PC-3 (cell line): ENCODE measurements at regions not wholly inside any gene's neighbourhood (a gene's known extent, or its start where the extent isn't known, plus 50 kb on each side); places are given as distances from the start of the nearest gene placed in this dataset.
A peak's percentile ranks its signal among the peaks of the same experiment; 100 is the strongest.

Source experiments
- ATAC-seq: fragments of 200-7000 bp; cut with Tn5 transposase; 2 replicates; pipeline ENCODE4 v1.9.1; 2020; ENCODE audit warnings: mild to moderate bottlenecking, moderate library complexity
- BruUV-seq: library from RNA; stranded (reverse); fragments of 400-500 nt; replicated peaks from 2 replicates; lab custom pipeline; 2021; lab: Mats Ljungman, UMichigan
- CTCF ChIA-PET: fragments of 300-600 bp; sonication (Branson Sonifier 250); formaldehyde crosslinking; loops from one replicate; lab custom pipeline; 2022; ENCODE audit warnings: antibody characterized with exemption; lab: Charles Lee
- POLR2A ChIA-PET: fragments of 300-600 bp; sonication (Branson Sonifier 250); formaldehyde crosslinking; loops from one replicate; lab custom pipeline; 2022; ENCODE audit warnings: antibody characterized with exemption; ENCODE audit not compliant: unreplicated experiment; lab: Charles Lee
- DNase-seq: peaks from one replicate; pipeline ENCODE4 v3.0.0-alpha.2; 2015
- H2AFZ ChIP-seq: fragments of 300-600 bp; sonication (generic); 2 replicates; pipeline ENCODE4 v1.6.0; 2016; ENCODE audit warnings: antibody characterized with exemption, low read length
- H3F3A ChIP-seq: fragments of 300-600 bp; sonication (generic); one replicate; pipeline ENCODE4 v1.6.0; 2017; ENCODE audit warnings: antibody characterized with exemption, low read length, control low read depth, mild to moderate bottlenecking; ENCODE audit not compliant: unreplicated experiment
- H3K27ac ChIP-seq: fragments of 300-600 bp; sonication (generic); 2 replicates; pipeline ENCODE4 v1.5.1; 2016; ENCODE audit warnings: mild to moderate bottlenecking, low read length
- H3K27me3 ChIP-seq: fragments of 300-600 bp; sonication (generic); 2 replicates; pipeline ENCODE4 v1.6.1; 2016; ENCODE audit warnings: low read length, mixed read lengths
- H3K36me3 ChIP-seq: fragments of 300-600 bp; sonication (generic); 2 replicates; pipeline ENCODE4 v1.6.1; 2016; ENCODE audit warnings: low read depth, mixed run types, low read length, mixed read lengths
- H3K4me1 ChIP-seq: fragments of 300-600 bp; sonication (generic); 2 replicates; pipeline ENCODE4 v1.5.1; 2016; ENCODE audit warnings: low read length; ENCODE audit not compliant: insufficient read depth
- H3K4me2 ChIP-seq: fragments of 300-600 bp; sonication (generic); 2 replicates; pipeline ENCODE4 v1.6.0; 2016; ENCODE audit warnings: low read length
- H3K4me3 ChIP-seq: fragments of 300-600 bp; sonication (generic); 2 replicates; pipeline ENCODE4 v1.5.1; 2016; ENCODE audit warnings: mild to moderate bottlenecking, low read length, mixed read lengths
- H3K79me2 ChIP-seq: fragments of 300-600 bp; sonication (generic); 2 replicates; pipeline ENCODE4 v1.6.1; 2017; ENCODE audit warnings: low read length, mixed read lengths
- H3K9ac ChIP-seq: fragments of 300-600 bp; sonication (generic); 2 replicates; pipeline ENCODE4 v1.6.0; 2016; ENCODE audit warnings: mild to moderate bottlenecking, low read length
- H3K9me2 ChIP-seq: fragments of 300-600 bp; sonication (generic); replicated peaks from 2 replicates; pipeline ENCODE4 v1.6.1; 2016; ENCODE audit warnings: mixed run types, low read length, mixed read lengths
- H3K9me3 ChIP-seq: fragments of 300-600 bp; sonication (generic); 2 replicates; pipeline ENCODE4 v1.6.1; 2016; ENCODE audit warnings: low read length, mixed read lengths
- H4K20me1 ChIP-seq: fragments of 300-600 bp; sonication (generic); 2 replicates; pipeline ENCODE4 v1.6.1; 2016; ENCODE audit warnings: low read length, mixed read lengths
- CTCF ChIP-seq: fragments of 300-600 bp; sonication (generic); conservative IDR thresholded peaks from 2 replicates; pipeline ENCODE4 v1.5.1; 2017; ENCODE audit warnings: antibody characterized with exemption, low read depth, mild to moderate bottlenecking, low read length
- EZH2 ChIP-seq: fragments of 300-600 bp; sonication (generic); IDR thresholded peaks from one replicate; pipeline ENCODE4 v1.6.1; 2017; ENCODE audit warnings: antibody characterized with exemption, mild to moderate bottlenecking, low read length; ENCODE audit not compliant: unreplicated experiment
- EZH2phosphoT487 ChIP-seq: fragments of 300-600 bp; sonication (generic); IDR thresholded peaks from 2 replicates; pipeline ENCODE4 v1.6.1; 2018; ENCODE audit warnings: mild to moderate bottlenecking, antibody characterized with exemption, low read length, borderline replicate concordance
- intact Hi-C: fragments of 100-400 bp; cut with micrococcal nuclease; formaldehyde crosslinking; loops from 2 replicates; pipeline ENCODE4 v1.9.0; 2023

- H3K4me3 ChIP-seq: no peak overlapping the region; the same call in 1 of the 2 replicates
Measured at GRCh38 chr18:67301592-67301991, 214.9 kb downstream of the DSEL start.

DNA sequence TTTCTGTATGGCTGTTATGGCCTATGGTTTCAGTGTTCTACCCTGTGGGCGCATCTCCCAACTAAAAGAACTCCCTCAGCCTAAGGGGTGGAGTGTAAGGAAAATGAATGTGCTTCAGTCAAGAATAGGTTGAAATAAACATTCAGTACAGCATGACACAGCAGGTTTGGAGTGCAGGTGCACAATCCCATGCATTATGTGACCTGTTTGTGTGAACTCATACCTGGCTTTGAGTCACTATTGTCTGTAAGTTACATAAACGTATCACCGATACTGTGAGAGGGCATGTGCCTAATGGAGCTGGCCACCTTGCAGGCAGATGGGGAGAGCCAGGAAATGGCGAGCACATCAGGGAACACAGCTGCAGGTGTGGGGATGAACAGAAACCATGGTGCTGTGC, 216.0 kb downstream of the DSEL start:
- TF ChIP-seq CTCF: no peak
- no peak for TF ChIP-seq EZH2phosphoT487
- no peak for TF ChIP-seq EZH2
- H2AFZ ChIP-seq: no peak overlapping the region
- POLR2A ChIA-PET: no interaction called here
- no peak for ATAC-seq
- H3K9me3 ChIP-seq: 0 out of 2 replicates have a peak, but pooled peaks cover 8% of the 10 kb centered on the region
- no peaks in the 10 kb centered on the region for H3K36me3 ChIP-seq
- H4K20me1 ChIP-seq: no peaks in the 10 kb centered on the region
- H3K27ac ChIP-seq: no peak overlapping the region
- no peak for DNase-seq
- H3K4me3 ChIP-seq: no peak overlapping the region
- intact Hi-C loops: no loop called here
- H3K79me2 ChIP-seq: no peaks in the 10 kb centered on the region
- no peaks in the 10 kb centered on the region for H3K27me3 ChIP-seq
- H3K9me2 ChIP-seq: no peaks in the 10 kb centered on the region
- H3F3A ChIP-seq: no peaks in the 10 kb centered on the region
- no TSS peak for BruUV-seq
- no peak overlapping the region for H3K4me2 ChIP-seq
- CTCF ChIA-PET: no interaction called here
- H3K4me1 ChIP-seq: peaks cover 8% of the 10 kb centered on the region; the same call in 1 of the 2 replicates
- no peak overlapping the region for H3K9ac ChIP-seq

More at GRCh38 chr18:67301592-67301991, 214.9 kb downstream of the DSEL start:
- ChIA-PET CTCF (no interaction called here), POLR2A (interaction anchor here (0.6 to 0.7 kb wide), 2 partner anchors 198 to 684 kb away, joined by 3 read pairs; no protein-coding TSS in a partner anchor)
- no peaks in the 10 kb centered on the region for H3F3A ChIP-seq
- H3K27ac ChIP-seq: peak overlapping the region; percentile 35
- H3K4me2 ChIP-seq: peak overlapping the region; percentile 47
- no peak for DNase-seq
- 0 out of 2 replicates have a peak, but pooled peaks cover 8% of the 10 kb centered on the region for H3K9me3 ChIP-seq
- no peaks in the 10 kb centered on the region for H3K27me3 ChIP-seq
- H3K9ac ChIP-seq: no peak overlapping the region
- H3K79me2 ChIP-seq: no peaks in the 10 kb centered on the region
- intact Hi-C loops: no loop called here
- TF ChIP-seq EZH2 (no peak), CTCF (no peak), EZH2phosphoT487 (no peak)
- peak; percentile 56 for ATAC-seq
- H4K20me1 ChIP-seq: no peaks in the 10 kb centered on the region
- no peaks in the 10 kb centered on the region for H3K36me3 ChIP-seq
- no peaks in the 10 kb centered on the region for H3K9me2 ChIP-seq
- peak overlapping the region; percentile 67 for H2AFZ ChIP-seq
- H3K4me1 ChIP-seq: peaks cover 8% of the 10 kb centered on the region; the same call in 1 of the 2 replicates
- no TSS peak for BruUV-seq

DNA sequence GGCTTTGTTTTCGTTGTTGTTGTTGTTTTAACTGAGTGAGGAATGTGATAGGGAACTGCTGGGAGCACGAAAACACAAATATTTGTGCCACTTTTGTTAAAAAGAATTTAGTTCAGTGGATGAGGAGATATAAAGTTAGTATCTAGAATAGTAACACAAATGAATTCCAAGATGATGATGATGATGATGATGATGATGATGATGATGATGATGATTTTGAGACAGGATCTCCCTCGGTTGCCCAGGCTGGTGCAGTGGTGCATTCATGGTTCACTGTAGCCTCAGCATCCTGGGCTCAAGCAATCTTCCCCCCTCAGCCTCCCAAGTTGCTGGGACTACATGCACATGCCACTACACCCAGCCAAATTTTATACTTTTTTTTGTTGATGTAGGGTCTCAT, 223.7 kb downstream of the DSEL start:
- POLR2A ChIA-PET: no interaction called here
- Histone ChIP-seq H3K36me3 (no peaks in the 10 kb centered on the region), H3K9me2 (no peaks in the 10 kb centered on the region), H3K79me2 (no peaks in the 10 kb centered on the region), H3K4me1 (no peaks in the 10 kb centered on the region), H3K27ac (no peak overlapping the region), H3K9ac (no peak overlapping the region), H3K9me3 (no peaks in the 10 kb centered on the region), H3K4me2 (no peak overlapping the region), H3F3A (no peaks in the 10 kb centered on the region), H3K27me3 (no peaks in the 10 kb centered on the region), H3K4me3 (no peak overlapping the region), H4K20me1 (no peaks in the 10 kb centered on the region), H2AFZ (no peak overlapping the region)
- BruUV-seq: no TSS peak
- CTCF ChIA-PET: no interaction called here
- DNase-seq: no peak
- intact Hi-C loops: no loop called here
- TF ChIP-seq EZH2 (no peak), CTCF (no peak), EZH2phosphoT487 (no peak)
- no peak for ATAC-seq
